DOHH2 (cell line): ENCODE measurements at regions not wholly inside any gene's neighbourhood (a gene's known extent, or its start where the extent isn't known, plus 50 kb on each side); places are given as distances from the start of the nearest gene placed in this dataset.

Source experiments
- EZH2phosphoT487 ChIP-seq: fragments of 200-600 bp; sonication (generic); IDR thresholded peaks from 2 replicates; pipeline ENCODE4 v1.6.1; 2017; ENCODE audit warnings: borderline replicate concordance, mild to moderate bottlenecking, antibody characterized with exemption, low read length, moderate library complexity, mixed read lengths
- TF ChIP-seq, protein P1 (sequence below): fragments of 200-600 bp; sonication (generic); IDR thresholded peaks from one replicate; pipeline ENCODE4 v1.5.1; 2014; ENCODE audit warnings: antibody characterized with exemption, mild to moderate bottlenecking, low read depth, low read length; ENCODE audit not compliant: poor library complexity, severe bottlenecking

DNA sequence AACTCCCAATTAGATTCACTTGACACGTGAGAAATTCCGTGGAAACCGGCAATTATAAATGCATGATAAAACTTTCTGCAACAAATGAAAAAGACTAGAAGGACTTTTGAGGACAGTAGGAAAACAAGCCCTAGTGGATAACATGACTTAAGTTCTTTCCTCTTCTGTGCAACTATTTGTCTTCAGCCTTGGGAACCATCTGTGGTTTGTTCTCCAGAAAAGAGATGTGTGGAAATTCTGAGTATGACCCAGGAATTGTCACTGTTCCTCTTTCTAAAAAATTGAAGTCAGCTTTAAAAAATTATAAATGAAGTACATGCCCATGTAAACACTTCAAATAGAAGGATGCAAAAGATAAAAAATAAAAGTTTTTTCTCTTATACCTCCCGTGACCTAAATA is 128.6 kb upstream of the SVIL start:
- TF ChIP-seq, protein P1, sequence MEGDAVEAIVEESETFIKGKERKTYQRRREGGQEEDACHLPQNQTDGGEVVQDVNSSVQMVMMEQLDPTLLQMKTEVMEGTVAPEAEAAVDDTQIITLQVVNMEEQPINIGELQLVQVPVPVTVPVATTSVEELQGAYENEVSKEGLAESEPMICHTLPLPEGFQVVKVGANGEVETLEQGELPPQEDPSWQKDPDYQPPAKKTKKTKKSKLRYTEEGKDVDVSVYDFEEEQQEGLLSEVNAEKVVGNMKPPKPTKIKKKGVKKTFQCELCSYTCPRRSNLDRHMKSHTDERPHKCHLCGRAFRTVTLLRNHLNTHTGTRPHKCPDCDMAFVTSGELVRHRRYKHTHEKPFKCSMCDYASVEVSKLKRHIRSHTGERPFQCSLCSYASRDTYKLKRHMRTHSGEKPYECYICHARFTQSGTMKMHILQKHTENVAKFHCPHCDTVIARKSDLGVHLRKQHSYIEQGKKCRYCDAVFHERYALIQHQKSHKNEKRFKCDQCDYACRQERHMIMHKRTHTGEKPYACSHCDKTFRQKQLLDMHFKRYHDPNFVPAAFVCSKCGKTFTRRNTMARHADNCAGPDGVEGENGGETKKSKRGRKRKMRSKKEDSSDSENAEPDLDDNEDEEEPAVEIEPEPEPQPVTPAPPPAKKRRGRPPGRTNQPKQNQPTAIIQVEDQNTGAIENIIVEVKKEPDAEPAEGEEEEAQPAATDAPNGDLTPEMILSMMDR: no peak
- no peak for TF ChIP-seq EZH2phosphoT487
